M059J (cell line): ENCODE measurements at regions not wholly inside any gene's neighbourhood (a gene's known extent, or its start where the extent isn't known, plus 50 kb on each side); places are given as distances from the start of the nearest gene placed in this dataset.

ENCODE experiments used
- DNase-seq: peaks from one replicate; pipeline ENCODE4 v3.0.0-alpha.2; 2012; ENCODE audit warnings: low read depth

- no peak for DNase-seq
These were observed 274.5 kb downstream of the PRR16 start for GRCh38 chr5:120738568-120738967.

- DNase-seq = no peak
These were observed 276.9 kb downstream of the PRR16 start for GRCh38 chr5:120740989-120741388.

- DNase-seq = no peak
These were observed 284.4 kb downstream of the PRR16 start for GRCh38 chr5:120748474-120748873.

GRCh38 chr5:120749737-120750136 lies 285.6 kb downstream of the PRR16 start:
- DNase-seq = no peak

DNA sequence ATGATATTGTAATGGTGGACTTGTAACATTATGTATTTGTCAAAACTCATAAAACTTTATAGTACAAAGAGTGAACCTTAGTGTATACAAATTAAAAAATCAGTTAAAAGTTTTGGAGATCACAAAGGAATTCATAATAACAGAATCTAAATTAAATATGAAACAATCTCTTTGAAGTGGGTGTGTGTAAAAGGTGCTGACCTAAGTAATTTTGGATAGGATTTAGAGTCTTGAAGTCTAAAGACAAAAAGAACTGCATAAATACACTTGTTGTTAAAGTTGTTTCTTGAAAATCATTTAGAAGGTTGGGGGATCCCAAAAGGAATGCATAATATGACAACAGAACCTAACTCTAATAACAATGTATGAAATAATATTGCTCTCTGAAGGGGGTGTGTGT lies 295.5 kb downstream of the PRR16 start:
- DNase-seq = no peak

DNA sequence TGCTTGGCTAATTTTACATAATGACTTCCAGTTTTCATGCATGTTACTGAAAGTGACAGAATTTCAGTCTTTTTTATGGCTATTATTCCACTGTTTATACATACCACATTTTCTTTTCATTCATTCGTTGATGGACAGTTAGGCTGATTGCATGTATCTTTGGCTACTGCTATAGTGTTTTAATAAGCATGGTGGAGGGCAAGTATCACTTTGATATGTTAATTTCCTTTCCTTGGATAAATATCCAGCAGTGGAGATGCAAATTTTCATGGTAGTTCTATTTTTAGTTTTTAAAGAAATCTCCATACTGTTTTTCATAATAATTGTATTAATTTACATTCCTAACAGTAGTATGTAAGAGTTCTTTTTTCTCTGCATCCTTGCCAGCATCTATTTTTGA lies 297.9 kb downstream of the PRR16 start:
- no peak for DNase-seq

DNA sequence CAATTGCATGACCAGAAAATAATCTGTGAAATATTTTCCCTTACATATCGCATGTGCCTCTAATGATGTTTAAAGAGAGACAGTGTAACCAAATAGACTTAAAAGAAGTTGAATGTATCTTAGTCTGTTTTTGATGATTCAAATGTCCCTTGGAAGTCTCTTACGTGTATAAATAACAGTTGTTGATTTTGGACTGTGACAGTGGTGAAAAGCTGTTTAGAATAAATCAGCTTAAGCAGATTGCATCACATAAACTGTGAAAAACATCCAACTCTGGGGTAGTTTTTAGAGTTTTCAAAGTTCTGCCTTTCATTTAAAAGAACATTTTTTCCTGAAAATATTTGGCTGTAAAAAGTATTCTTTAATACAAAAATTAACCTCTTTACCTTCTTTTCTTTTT lies 301.1 kb downstream of the PRR16 start:
- peak; percentile 19 for DNase-seq

GRCh38 chr5:120767178-120767820 lies 303.2 kb downstream of the PRR16 start:
- DNase-seq = peak; percentile 51

- no peak for DNase-seq
These were observed 305.3 kb downstream of the PRR16 start for GRCh38 chr5:120769312-120769872.

DNA sequence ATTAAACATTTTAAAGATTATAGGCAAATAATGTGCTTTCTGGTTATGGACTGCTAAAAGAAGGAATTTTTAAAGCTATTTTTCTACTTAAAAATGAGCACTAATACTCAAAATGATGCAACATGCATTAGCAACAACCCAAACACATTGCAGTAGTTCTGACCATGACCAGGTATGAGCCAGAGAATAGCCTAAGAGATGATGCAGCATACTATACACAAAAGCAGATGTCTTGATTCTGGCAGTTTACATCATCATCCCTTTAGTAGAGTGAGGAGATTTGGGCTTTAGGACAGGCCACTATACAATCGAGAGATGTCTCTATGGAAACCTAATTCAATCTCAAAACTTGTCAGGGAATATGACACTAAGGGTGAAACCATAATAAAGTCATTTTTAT lies 307.1 kb downstream of the PRR16 start:
- no peak for DNase-seq

GRCh38 chr5:120778491-120779484 lies 314.7 kb downstream of the PRR16 start:
- DNase-seq = peak; percentile 89

DNA sequence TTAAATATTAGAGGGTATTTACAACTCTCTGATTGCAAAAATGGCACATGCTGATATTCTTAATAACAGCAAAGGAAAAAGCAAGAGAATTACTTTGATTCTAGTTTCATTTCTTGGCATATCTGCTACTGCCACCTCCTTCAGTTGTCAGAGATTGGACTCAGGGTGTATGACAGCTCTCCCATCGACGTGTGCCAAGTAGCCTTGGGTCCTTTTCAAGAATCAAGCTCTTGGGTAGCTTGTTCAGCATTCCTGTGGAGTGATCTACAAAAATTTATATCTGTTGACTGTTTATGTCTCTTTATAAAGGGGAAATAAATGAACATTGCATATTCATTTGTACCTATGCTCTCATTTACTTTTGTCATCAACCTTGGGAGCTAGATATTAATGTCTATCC lies 315.6 kb downstream of the PRR16 start:
- peak; percentile 87 for DNase-seq

GRCh38 chr5:120788481-120788880 lies 324.4 kb downstream of the PRR16 start:
- DNase-seq = no peak

DNA sequence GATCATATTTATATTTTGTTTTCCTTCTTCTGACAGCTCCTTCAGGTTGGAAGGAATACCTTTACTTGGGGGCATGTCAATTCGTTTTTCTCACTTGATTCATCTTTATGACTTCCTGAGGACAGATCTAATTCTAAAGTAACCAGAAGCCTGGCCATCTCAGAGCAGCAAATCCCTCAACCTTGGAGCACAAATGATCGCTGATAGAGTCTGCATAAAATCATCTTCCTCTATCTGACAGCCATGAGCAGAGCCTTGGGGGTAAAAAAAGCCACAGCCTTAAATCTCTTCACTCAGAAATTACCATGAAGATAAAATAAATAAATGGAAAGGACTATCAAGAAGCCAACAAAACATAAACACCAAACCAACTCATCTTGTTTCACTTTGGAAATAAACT lies 325.8 kb downstream of the PRR16 start:
- DNase-seq = peak; percentile 56

- no peak for DNase-seq
These were observed 326.2 kb downstream of the PRR16 start for GRCh38 chr5:120790339-120790738.

GRCh38 chr5:120792477-120792876 lies 328.4 kb downstream of the PRR16 start:
- DNase-seq = no peak

- peak; percentile 9 for DNase-seq
These were observed 330.0 kb downstream of the PRR16 start for GRCh38 chr5:120794121-120794520.

- peak; percentile 36 for DNase-seq
These were observed 339.2 kb downstream of the PRR16 start for GRCh38 chr5:120803282-120803681.

GRCh38 chr5:120805131-120805530 lies 341.0 kb downstream of the PRR16 start:
- no peak for DNase-seq

DNA sequence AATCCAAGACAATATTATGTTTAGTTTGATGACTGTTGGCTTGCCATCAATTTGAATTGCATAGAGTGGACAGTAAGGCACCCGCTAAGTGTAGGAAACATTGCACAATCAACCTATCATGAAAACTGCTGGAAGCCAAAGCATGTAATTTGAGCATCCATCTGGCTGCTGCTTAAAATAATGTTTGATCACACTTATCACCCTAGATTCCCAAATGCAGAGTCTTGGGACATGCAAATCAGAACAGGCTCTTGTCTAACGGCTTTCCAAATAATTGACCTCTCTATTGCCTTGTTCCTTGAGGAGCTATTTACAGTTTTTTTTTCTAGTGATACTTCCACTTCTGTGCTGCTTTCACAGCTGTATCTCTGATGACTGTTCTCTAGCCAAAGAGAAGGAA lies 342.1 kb downstream of the PRR16 start:
- DNase-seq = peak; percentile 15

DNA sequence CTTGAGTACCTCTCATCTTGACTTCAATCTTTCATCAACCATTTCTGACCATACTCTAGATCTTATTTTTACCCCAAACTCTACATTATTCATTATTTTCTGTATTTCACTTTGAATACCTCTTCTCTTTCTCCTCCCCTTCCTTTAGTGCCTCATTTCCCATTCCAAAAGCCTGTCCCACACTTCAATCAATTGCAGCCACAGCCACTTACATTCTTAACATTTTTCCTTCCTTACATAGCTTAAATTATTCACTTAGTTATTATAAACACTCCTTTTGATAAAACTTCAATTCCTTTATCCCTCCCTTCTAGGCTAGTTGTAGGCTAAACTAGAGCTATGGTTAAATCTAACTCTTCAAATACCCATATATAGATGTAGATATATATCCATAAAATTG lies 344.0 kb downstream of the PRR16 start:
- peak; percentile 56 for DNase-seq

DNA sequence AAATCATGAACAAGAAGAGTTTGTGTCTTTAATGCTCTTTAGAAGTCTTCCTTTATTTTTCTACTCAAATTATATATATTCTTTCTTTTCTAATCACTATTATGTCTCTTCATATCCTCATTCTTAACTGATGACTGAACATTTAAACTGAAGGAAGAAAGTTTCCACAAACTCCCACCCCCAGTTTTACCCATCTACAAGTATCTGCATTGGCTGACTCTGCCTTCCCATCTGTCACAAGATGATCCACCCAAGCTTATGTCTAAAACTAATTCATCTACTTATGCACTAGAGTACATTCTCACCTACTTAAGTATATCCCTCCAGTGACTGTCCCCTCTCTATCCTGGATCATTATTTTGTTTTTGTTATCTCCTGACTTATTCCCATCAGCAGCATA lies 344.5 kb downstream of the PRR16 start:
- peak; percentile 2 for DNase-seq

DNA sequence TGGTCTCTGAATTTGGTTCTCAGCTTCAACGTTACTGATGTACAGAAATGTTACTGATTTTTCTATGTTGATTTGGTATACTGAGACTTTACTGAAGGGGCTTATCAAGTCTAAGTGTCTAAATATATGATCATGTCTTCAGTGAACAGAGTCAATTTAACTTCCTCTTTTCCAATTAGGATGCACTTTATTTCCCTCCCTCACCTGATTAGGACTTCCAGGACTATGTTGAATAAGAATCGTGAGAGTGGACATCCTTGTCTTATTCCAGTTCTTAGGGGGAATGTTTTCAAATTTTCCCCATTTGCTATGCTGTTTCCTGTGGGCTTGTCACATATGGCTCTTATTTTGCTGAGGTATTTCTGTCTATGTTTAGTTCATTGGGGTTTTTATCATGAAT lies 349.5 kb downstream of the PRR16 start:
- no peak for DNase-seq
